Endothelial cell of umbilical vein (primary cell): ENCODE measurements at regions not wholly inside any gene's neighbourhood (a gene's known extent, or its start where the extent isn't known, plus 50 kb on each side); places are given as distances from the start of the nearest gene placed in this dataset.

Experiments
- EZH2 ChIP-seq: IDR thresholded peaks from 2 replicates; pipeline ENCODE4 v1.6.1; 2012; ENCODE audit warnings: borderline replicate concordance, low read depth, mild to moderate bottlenecking, moderate library complexity, low read length, inconsistent platforms; ENCODE audit not compliant: severe bottlenecking
- MAX ChIP-seq: IDR thresholded peaks from 2 replicates; pipeline ENCODE4 v1.6.1; 2011; ENCODE audit not compliant: insufficient read depth, insufficient read length
- POLR2A ChIP-seq: IDR thresholded peaks from 2 replicates; pipeline ENCODE4 v1.6.1; 2012; ENCODE audit warnings: low read depth, mild to moderate bottlenecking, control low read depth, low read length
- POLR2AphosphoS5 ChIP-seq: IDR thresholded peaks from 2 replicates; pipeline ENCODE4 v1.6.1; 2012; ENCODE audit warnings: low read depth, mild to moderate bottlenecking, control low read depth, low read length, moderate library complexity; ENCODE audit not compliant: insufficient read depth
- TF ChIP-seq, protein P1 (sequence below), 2 donors: IDR thresholded peaks; 1 replicate in 1 of 2; 2 replicates in 1 of 2; pipeline ENCODE4 v1.5.1; 2011; ENCODE audit warnings: low read length in 2 of 2, mild to moderate bottlenecking in 2 of 2, moderate library complexity in 2 of 2, control low read depth in 1 of 2, inconsistent platforms in 1 of 2, low read depth in 1 of 2; ENCODE audit not compliant: insufficient read depth in 1 of 2; ENCODE audit errors: extremely low read depth in 1 of 2

GRCh38 chr5:97628807-97629206 lies 445.8 kb upstream of the RIOK2 start:
- TF ChIP-seq, protein P1, sequence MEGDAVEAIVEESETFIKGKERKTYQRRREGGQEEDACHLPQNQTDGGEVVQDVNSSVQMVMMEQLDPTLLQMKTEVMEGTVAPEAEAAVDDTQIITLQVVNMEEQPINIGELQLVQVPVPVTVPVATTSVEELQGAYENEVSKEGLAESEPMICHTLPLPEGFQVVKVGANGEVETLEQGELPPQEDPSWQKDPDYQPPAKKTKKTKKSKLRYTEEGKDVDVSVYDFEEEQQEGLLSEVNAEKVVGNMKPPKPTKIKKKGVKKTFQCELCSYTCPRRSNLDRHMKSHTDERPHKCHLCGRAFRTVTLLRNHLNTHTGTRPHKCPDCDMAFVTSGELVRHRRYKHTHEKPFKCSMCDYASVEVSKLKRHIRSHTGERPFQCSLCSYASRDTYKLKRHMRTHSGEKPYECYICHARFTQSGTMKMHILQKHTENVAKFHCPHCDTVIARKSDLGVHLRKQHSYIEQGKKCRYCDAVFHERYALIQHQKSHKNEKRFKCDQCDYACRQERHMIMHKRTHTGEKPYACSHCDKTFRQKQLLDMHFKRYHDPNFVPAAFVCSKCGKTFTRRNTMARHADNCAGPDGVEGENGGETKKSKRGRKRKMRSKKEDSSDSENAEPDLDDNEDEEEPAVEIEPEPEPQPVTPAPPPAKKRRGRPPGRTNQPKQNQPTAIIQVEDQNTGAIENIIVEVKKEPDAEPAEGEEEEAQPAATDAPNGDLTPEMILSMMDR (IDR thresholded peaks at IDR 0.05; ENCODE audit: extremely low read depth in 1 of 2, insufficient read depth in 1 of 2, low read depth in 1 of 2, low read length in 2 of 2): no peak
- no peak for TF ChIP-seq POLR2AphosphoS5
- no peak for TF ChIP-seq POLR2A
- no peak for TF ChIP-seq EZH2
- no peak for TF ChIP-seq MAX
